Astrocyte (in vitro differentiated cells and primary cell): ENCODE measurements at regions not wholly inside any gene's neighbourhood (a gene's known extent, or its start where the extent isn't known, plus 50 kb on each side); places are given as distances from the start of the nearest gene placed in this dataset.

Experiments used
- CTCF ChIP-seq: IDR thresholded peaks from 2 replicates; pipeline ENCODE4 v1.5.1; 2011; ENCODE audit warnings: low read depth, mild to moderate bottlenecking, inconsistent platforms, low read length, moderate library complexity; ENCODE audit not compliant: insufficient read depth
- EZH2 ChIP-seq: IDR thresholded peaks from 2 replicates; pipeline ENCODE4 v1.6.1; 2012; ENCODE audit warnings: mild to moderate bottlenecking, low read length, inconsistent platforms; ENCODE audit not compliant: insufficient read depth

DNA sequence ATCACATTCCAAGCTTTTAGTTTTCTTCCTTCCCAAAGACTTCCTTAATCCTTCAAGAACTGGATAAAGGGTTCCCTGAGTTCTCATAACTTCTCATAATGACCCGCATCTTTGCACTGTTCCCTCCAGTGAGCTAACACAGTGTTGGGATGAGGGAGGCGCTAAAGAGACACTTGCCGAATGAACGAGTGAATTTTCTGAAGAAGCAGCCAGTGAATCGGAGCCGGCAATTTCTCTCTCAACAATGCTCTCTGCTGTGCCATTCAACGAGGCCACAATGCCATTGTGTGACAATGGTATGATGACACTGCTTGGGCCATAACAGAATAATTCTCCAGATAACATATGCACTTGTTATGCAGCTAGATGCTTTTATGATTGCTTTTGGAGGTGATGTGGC lies 51.4 kb upstream of the ZFP42 start:
- no peak for TF ChIP-seq CTCF
- no peak for TF ChIP-seq EZH2
